GM10266 (cell line): ENCODE measurements at regions not wholly inside any gene's neighbourhood (a gene's known extent, or its start where the extent isn't known, plus 50 kb on each side); places are given as distances from the start of the nearest gene placed in this dataset.

Experiments used
- DNase-seq: peaks from one replicate; pipeline ENCODE4 v3.0.0; 2012; ENCODE audit errors: extremely low spot score
- CTCF ChIP-seq: IDR thresholded peaks from 2 replicates; pipeline ENCODE4 v1.5.1; 2012; ENCODE audit warnings: mild to moderate bottlenecking, low read depth; ENCODE audit not compliant: control insufficient read depth, insufficient read depth; ENCODE audit errors: missing control alignments

GRCh38 chr14:30496852-30497251 is 62.1 kb upstream of the G2E3 start:
- no peak for DNase-seq
- no peak for TF ChIP-seq CTCF

- no peak for DNase-seq
- no peak for TF ChIP-seq CTCF
Observed at GRCh38 chr14:30499358-30499757, 59.6 kb upstream of the G2E3 start.

- TF ChIP-seq CTCF, result no peak
- no peak for DNase-seq
Observed at GRCh38 chr14:30500222-30500621, 58.7 kb upstream of the G2E3 start.

GRCh38 chr14:30507209-30507608 is 51.7 kb upstream of the G2E3 start:
- DNase-seq, result no peak
- no peak for TF ChIP-seq CTCF
